ENCODE measurements at regions not wholly inside any gene's neighbourhood (a gene's known extent, or its start where the extent isn't known, plus 50 kb on each side); places are given as distances from the start of the nearest gene placed in this dataset.

- ChIA-PET POLR2A (interaction anchor here (0.6 kb wide), 1 partner anchor 30 kb away, joined by 3 read pairs; no protein-coding TSS in a partner anchor), CTCF (interaction anchor here (1.5 to 3.6 kb wide), 6 partner anchors 12 to 116 kb away, joined by 4 to 22 read pairs (median 10); partner anchors contain the start of gene MPP7), SMC1A (ENCODE audit: uncharacterized antibody, unreplicated experiment) (interaction anchor here (2.1 to 3.3 kb wide), 4 partner anchors 12 to 64 kb away, joined by 5 to 20 read pairs (median 12); partner anchors contain the start of gene MPP7), RAD21 (ENCODE audit: unreplicated experiment) (interaction anchor here (1.6 to 2.0 kb wide), 2 partner anchors 64 to 116 kb away, joined by 5 read pairs; partner anchors contain the start of gene MPP7)
- no TSS peak for BruUV-seq (replicated peaks)
- Histone ChIP-seq H3K9me3 (replicated peaks; ENCODE audit: control insufficient read depth, insufficient read depth, low read length) (no peaks in the 10 kb centered on the region), H3K27me3 (replicated peaks in 1 of 2; ENCODE audit: control insufficient read depth in 2 of 2, insufficient read depth in 2 of 2, low read length in 1 of 2) (no peaks in the 10 kb centered on the region), H3K79me2 (ENCODE audit: control insufficient read depth, insufficient read depth, low read length) (no peaks in the 10 kb centered on the region), H3K36me3 (ENCODE audit: control insufficient read depth in 2 of 2, insufficient read depth in 2 of 2, low read length in 1 of 2) (no peaks in the 10 kb centered on the region), H3K4me1 (ENCODE audit: control insufficient read depth, insufficient read depth, low read length) (peaks cover 7% of the 10 kb centered on the region), H2AFZ (ENCODE audit: control insufficient read depth, low read depth, low read length) (no peak overlapping the region), H3K27ac (ENCODE audit: control insufficient read depth, insufficient read depth) (no peak overlapping the region), H3K9ac (ENCODE audit: control insufficient read depth, insufficient read depth, low read length) (no peak overlapping the region), H4K20me1 (ENCODE audit: control insufficient read depth, insufficient read depth) (no peaks in the 10 kb centered on the region), H3K4me2 (ENCODE audit: control insufficient read depth, insufficient read depth) (no peak overlapping the region), H3K4me3 (no peak overlapping the region)
- DNase-seq (ENCODE audit: low read depth, low spot score) (no peak), FAIRE-seq (no peak), ATAC-seq (no peak)
- intact Hi-C loops (cut with micrococcal nuclease; ENCODE audit: unreplicated experiment) = loop anchor here (5.0 kb wide), 1 partner anchor 65 kb away; the partner anchor contains the start of gene MPP7
- TF ChIP-seq ZBTB11 (CRISPR knock-in tag; IDR thresholded peaks at IDR 0.05) (no peak), MLLT1 (IDR thresholded peaks at IDR 0.05) (no peak)
- in situ Hi-C loops (cut with MboI) = no loop called here
- 72% methylated on average over 7 of the region's 7 CpGs for WGBS (ENCODE audit: insufficient coverage, insufficient replicate concordance, low lambda C conversion rate, missing lambda C conversion rate)
Observed at GRCh38 chr10:28366994-28367393, 64.1 kb upstream of the MPP7 start.

Measured in GM12878 (cell line).